GM21367 (cell line): ENCODE measurements at regions not wholly inside any gene's neighbourhood (a gene's known extent, or its start where the extent isn't known, plus 50 kb on each side); places are given as distances from the start of the nearest gene placed in this dataset.

Experiments
- ATAC-seq: cut with Tn5 transposase; IDR thresholded peaks from one replicate; pipeline ENCODE4 v1.9.1; 2021; ENCODE audit not compliant: unreplicated experiment

DNA sequence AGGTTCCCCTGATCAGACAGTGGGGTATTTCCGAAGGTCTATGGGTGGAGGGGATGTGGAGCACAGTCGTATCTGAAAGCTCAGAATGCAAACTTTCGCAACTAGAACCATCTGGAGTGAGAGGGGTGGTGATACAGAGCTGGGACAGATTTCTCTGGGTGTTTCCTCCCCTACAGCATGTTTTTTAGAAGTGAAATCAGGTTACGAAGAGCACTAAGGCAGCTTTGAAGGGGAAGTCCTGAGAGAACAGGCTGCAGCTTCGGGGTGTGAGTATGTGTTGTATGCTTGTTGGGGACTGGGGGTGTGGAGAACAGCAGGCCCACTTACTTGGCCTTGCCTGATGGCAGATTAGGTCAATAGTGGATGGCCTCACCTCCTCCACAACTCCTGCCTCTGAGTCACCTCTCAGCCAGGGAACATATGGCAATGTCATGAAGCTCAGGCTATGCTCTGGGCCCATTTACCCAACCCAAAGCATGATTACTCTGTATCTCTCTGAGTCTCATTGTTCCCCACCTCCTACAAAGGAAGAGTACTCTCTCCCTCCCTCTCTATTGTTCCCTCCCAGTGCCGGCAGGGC lies 107.2 kb upstream of the RASGRP1 start:
- ATAC-seq: peak; percentile 46

DNA sequence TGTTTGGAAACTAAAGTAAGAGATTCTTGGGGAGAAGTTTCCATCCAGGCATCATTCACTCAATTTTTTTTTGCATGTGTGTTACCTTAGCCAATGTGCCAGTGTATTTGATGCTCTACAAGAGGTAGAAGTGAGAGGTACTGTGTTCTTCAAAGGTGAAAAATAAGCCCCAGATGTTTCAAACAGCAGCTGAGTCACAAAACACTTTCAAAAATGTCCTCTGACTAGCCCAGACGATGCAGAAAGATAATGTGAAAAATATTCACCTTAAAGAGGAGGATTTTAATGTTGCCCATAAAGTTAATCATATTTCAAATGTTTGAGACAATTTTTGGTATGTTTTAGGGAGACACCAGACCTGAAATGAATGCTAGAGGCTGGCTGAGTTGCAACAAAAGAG lies 107.7 kb upstream of the RASGRP1 start:
- ATAC-seq: no peak

DNA sequence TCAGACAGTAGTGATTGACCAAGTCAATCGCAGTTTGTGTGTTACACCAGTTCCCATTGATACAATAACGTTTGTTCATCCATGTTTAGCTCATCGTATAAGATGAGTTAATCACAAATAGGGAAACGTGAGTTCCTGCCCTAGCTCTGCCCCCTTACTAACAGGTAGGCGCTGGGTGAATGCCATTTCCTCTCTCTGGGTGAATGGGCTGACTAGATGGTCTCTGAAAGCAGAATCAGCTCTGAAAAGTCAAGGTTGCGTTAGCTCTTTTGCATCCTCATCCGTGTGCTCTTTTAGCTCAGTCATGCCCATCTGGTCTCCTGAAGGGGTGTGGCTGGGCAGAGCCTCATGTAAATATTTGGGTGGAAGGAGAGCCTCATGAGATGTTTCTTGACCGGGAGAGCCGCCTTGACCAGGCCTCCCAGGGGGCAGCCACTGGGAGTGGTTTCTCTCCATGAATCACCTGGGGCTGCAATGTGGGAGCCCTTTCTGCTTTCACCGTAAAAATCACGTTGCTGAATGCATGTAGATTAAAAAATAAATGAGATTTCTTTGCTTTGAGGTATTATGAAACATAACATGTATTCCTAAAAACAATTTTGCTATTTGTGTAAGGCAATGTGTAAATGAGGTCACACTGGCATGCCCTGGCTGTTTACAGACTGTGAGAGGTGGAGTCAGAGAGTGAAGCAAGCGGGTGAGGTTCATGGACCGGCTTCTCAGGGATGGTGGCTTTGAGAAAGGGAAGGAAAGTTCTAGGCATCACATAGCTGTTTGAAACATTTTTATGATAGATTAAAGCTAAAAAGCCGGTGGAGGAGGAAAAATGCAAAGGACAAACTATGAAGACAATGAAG lies 108.4 kb upstream of the RASGRP1 start:
- peak; percentile 47 for ATAC-seq

DNA sequence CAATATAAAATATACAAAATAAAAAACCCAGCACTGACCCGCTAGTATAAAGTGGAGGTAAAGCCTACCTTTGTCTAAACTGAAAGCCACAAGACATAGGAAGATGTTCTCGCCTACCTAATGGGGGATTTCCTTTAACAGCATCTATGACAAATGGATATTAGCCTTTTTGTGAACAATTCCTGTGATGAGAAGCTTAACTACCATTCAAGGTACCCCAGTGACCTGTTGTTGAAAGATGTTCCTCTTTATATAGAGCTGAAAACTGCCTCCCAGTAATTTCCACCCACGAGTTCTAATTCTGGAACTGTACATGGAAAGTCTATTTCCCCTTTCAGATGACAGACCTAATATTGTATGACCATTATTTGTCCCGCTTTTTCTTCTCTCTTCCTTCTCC lies 109.8 kb upstream of the RASGRP1 start:
- no peak for ATAC-seq

DNA sequence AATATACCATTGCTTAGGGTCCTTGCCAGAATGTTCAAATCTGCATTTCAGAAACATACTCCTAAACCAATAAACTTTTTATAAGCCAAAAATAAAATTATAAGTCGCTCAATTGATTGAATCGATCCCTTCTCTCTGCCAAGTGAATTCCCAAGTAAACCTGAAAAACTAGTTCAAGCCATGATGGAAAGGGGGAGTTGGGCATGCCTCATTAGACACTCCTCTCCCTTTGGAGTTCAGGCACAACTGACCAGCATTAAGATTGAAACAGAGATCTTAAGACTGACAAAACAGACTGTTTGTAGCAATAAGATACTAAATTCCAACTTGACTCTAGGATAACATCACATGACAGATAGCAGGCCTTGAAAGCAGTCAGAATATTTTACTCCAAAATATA lies 113.7 kb upstream of the RASGRP1 start:
- ATAC-seq: no peak

DNA sequence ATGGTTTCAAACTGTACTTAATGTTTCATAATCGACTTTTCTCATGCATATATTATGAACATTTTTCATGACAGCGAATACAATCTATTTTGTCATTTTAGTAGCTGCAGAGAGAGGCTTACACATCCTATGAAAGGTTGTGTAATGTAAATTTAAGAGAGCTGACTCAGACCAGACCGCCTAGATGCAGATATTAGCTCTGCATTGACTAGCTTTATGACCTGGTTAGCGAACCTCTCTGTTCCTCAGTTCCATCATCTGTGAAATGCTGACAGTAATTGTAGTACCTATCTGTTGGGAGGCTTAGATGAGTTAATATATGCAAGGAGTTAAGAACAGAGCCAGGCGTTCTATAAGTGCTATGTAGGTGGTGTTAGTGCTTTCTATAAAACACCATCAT lies 116.2 kb upstream of the RASGRP1 start:
- ATAC-seq: no peak

DNA sequence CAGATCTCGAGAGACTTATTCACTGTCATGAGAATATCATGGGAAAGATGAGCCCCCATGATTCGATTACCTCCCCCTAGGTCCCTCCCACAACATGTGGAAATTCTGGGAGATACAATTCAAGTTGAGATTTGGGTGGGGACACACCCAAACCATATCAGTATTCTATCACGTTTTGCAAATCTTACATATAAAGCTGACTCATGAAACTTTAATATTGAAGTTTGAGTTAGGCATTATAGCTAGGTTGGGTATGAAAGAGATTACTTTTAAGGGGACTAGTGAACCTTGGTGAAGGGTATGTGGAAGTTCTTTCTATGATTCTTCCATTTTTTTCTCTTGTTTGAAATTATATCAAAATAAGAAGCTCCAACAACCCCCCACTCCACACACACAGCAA lies 117.7 kb upstream of the RASGRP1 start:
- no peak for ATAC-seq

DNA sequence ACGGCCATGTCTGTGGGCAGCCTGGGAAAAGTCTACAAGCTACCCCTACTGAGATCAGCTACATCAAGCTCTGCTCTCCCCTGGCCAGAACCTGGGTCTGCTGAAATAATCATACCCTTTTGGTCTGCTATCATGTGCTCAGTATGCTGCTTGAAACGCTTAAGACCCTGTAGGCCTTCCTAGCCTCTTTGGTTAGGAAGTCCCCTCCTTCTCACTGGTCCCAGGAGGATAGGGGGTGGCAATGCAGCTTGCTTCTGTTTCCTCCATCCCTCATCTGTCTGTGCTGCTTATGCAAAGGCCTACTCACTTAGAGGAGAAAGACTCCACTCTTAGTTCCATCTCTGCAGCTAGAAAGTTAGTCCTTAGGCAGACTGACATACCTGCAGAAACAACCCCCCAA lies 118.2 kb upstream of the RASGRP1 start:
- no peak for ATAC-seq

DNA sequence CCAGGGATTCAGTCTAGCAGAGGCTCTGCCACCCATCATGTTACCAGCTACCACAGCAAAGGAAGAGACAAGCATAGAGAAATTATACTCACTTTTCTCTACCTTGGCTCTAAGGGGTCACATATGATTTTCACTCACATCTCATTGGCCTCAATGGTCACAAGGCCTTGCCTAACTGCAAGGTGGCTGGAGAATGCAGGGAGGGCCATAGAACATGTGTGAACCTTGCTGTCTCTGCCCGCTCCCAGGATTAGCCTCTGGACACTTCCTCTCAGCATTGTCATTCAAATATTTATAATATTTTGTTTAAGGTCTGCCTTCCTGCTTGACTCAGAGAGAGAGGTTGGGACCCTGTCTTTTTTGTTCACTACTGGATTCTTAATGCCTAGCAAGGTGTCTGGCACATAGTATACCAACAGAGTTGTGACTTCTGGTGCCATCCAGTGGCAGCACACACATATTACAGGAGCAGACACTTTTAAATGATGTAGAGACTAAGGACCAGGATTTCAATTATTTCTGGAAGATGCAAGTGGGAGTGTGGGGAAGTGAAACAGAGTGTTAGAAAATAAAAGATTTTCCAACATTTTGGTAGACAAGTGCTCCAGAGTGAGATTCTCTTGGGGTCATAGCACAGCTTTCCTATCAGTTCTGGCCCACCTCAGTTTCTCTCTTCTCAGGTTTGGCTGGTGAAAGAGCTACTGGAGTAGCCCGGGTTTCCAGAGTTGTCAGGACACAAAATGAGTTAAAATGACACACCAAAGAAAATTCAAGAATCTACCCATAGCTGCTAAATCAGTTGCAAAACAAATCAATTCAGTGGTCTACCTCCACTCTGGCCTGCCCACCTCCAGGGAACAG lies 119.0 kb upstream of the RASGRP1 start:
- peak; percentile 82 for ATAC-seq

DNA sequence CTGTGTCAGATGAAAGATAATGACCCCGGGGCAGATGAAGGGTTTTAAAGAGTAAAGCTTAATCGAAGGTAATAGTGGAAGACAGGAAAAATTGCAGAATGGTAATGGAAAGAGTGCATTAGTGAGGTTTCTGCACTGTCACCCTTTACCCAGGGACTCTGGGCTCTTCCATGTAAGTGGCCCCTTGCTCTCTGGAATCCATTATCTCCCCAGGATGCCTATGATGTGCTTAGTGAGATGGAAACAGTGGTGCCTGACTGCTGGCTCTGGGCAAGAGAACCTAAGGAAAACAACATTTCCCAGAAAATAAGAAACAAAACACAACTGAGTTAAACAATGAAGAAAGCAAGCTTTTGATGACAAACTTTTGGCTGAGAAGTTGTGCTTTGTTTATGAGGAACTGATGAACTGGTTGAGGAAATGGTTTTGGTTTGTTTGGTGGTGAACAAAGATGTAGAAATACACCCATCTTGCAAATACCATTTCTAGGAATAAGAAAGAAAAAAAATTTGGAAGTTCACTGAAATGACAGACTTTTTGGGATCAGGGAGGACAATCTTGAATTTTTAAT lies 119.9 kb upstream of the RASGRP1 start:
- no peak for ATAC-seq

DNA sequence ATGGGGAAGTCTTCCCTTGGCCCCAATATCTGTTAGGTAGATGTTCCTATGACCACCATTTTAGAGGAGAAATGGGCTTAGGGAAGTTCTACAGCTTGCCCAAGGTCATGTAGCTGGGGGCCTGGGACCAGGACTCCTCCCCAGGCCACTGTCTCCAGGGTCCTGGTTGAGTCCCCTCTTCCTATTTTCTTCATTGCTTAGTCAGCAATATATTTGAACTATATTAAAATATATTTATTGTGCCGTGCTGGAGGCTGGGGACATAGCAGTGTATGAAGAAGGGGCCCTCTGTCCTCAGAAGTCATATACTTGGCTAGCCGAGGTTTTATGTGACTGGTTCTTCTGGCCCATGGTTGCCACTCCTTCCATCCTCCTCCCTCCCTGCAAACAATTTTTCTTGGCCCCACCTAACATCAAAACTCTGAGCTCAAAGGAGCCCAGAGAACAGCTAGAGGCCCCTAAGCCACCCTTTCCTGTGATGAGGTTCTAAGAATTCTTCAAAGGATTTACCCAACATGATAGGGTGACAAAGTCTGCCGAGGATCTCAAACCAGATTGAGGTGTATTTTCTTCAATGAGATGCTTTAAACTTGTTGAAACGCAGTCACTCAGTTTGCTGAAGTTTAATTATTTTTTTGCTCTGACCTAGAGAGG lies 121.2 kb upstream of the RASGRP1 start:
- ATAC-seq: no peak

DNA sequence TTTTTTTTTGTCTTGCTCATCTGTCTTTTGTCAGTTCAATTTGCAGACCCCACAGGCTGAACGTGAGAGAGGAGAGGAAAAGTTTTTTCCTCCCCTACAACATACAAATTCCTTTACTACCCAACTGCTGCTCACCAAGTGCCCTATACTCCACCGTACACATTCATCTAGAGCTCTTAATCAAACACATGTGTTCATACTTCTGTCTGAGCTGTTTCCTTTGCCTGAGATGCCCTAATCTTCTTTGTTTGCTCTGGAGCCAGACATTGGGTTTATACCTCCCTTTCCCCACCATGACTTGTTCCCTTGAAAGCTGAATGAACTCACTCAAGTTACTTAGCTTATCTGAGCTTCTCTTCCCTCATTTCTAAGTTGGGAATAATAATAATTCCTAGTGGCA lies 122.7 kb upstream of the RASGRP1 start:
- no peak for ATAC-seq

DNA sequence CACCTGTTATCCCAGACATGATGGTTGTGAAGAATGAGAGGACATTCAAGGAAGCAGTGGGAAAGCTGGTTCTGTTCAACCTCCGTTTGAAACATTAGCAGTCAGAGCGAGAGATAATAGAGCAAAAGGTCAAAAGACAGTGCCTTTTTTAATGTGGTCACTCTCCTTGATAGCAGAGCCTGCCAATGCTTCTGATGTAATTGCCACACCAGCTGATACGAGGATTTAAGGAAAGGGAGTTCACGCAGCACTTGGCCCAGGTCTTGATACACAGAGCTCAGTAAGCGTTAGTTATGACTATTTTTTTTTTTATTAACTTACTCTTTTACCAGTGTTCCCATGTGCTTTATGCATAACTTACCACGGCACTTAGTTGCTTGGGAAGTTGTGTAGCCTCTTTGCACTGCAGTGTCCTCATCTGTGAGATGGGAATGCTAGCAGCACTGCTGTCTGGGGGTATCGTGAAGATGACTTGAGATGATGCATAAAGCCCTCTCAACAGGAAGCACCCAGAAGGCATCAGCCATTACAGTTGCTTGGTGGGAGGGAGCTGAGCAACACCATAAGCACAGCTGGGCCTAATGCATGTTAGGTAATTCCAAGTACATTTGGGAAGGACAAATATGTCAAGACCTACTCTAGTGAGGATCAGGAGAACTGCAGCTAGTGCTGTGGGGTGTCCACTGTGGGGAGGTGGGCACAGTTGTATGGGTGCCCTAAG lies 123.3 kb upstream of the RASGRP1 start:
- ATAC-seq: no peak

DNA sequence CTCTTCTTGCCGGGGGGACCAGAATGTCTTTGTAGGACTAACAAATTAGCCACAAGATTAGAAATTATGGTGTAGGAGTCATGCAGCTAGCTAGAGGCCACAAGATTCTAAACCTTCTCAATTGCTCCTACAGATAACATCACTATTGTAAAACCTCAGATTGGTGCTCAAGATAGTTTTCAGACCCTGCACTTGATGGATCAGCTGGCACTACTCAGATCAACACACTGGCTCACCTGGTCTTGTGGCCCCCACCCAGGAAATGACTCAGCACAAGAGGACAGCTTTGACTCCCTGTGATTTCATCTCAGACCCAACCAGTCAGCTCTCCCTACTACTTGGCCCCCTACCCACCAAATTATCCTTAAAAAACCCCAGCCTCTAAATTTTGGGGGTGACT lies 124.1 kb upstream of the RASGRP1 start:
- ATAC-seq: no peak

DNA sequence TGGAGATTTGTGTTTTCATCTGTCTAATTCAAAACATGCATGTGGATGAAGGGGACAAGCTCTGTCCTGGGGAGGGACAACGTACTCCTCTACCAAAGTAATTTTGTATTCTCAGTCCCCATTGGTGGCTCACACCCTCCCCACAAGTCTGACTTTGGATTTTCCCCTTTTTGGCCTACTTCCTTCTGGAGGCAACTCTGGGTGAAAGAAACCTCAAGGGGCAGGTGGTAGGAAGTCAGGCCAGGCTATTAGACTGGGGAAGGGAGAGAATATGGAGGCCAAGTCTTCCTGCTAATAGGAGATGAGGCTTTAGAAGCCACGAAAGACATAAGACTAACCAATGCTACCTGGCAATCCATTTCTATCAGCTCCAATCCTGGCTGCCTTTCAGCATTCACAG lies 124.9 kb upstream of the RASGRP1 start:
- no peak for ATAC-seq

DNA sequence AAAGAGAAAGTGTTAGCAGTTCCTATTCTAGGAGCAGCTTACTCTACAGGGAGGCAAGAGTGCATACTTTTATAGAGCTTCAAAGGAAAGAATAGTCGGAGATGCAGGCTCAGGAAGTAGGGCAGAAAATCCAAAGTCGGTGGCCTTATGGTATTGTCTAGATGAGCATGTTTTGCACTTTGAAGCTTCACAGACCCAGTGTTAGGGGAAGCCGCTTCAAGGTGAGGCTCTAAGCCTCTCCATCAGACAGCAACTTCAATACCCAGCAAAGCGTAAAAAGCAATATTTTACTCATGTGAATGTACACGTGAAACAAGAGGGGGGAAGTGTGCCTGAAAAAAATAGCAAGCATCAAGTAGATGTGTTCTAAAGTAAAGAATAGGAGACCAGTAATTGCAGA lies 125.6 kb upstream of the RASGRP1 start:
- ATAC-seq: no peak

DNA sequence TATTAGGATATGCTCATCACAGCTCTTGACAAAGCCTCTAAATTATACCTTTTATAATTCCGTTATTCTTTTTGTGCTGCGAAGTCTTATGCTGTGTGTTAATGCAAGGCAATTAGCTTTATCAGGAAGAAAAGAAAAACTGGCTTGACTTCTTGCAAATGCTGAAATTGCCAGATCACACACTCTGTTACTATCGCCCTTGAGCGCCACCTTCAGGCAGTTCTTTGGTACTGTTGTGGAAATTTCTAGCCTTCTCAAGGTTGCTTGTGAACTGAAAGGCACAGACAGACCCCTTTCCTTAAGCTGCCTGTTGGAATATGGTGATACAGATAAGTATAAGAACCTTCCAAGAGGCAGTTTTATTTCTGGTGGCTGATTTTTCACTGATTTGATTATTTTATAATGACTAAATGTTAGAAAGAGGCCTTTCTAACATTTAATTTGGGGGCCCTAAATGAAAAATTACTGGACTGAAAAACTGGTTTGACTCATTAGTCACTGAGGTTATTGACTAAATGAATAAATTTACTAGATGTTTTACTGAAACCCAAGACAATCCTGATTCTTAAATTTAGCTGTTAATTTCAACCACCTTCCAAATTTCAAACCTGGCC lies 126.2 kb upstream of the RASGRP1 start:
- peak; percentile 46 for ATAC-seq

DNA sequence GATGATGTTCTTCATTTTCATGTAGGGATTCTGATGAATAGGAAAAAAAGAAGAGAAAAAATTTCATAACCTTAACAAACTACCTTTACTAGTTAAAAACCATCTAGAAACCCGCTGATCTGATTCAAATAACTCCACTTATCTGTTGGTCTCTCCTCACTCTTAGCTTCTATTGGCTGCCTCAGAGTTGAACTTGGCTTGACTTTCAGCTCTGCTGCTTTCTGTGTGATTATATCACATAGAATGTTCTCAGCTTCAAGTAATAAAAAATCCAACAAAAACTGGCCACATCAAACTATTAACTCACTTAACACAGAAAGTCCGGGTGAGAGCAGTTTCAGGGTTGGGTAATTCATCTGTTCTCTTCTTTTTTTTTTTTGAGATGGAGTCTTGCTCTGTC lies 126.8 kb upstream of the RASGRP1 start:
- ATAC-seq: no peak

DNA sequence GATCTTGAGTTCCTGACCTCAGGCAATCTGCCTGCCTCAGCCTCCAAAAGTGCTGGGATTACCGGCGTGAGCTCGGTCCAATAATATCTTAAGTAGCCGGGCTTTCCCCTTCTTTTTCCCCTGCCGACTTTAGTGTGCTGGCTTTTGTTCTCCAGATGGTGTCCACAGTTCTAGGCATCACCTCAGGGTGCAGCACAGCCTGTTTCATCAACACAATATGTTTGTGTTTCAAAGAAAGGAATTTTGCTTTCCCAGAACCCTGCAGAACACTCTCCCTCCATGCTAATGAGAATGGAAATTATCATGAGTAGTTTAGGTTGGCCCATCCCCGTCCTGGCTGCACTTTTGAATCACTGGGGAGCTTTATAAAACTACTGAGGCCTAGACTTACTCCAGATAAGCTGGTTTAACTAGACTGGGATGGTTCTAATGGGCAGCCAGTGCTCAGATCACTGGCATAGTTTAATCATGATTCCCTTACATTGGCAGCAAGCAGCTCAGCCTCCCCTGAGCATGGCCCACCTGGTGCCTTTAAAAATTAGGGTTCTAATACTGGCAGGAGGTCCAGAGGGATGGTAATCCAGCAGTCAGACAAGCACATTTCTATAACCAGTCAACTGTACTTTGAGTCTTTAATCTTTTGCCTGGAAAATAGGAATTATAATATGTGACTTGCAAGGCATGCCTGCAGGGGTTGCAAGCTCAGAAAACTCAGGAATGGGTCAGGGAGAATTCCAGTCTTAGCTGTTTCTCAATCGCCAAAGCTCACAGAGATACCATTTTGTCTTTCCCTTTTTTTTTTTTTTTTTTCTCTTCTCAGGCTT lies 127.6 kb upstream of the RASGRP1 start:
- no peak for ATAC-seq
